A673 (cell line): ENCODE measurements at regions not wholly inside any gene's neighbourhood (a gene's known extent, or its start where the extent isn't known, plus 50 kb on each side); places are given as distances from the start of the nearest gene placed in this dataset.
"Not testable (repeated sequence)": the region's sequence is repeated elsewhere in the genome, so short reads cannot be mapped to it uniquely, and the experiment has no call there.

Experiments
- CTCF ChIP-seq: fragments of 300-800, 200-600 bp; sonication (generic); conservative IDR thresholded peaks from 2 replicates; pipeline ENCODE4 v1.5.1; 2017; ENCODE audit warnings: low read depth, mild to moderate bottlenecking, antibody characterized with exemption, low read length, moderate library complexity, mixed read lengths
- EZH2 ChIP-seq: fragments of 200-600 bp; sonication (generic); IDR thresholded peaks from 2 replicates; pipeline ENCODE4 v1.6.1; 2017; ENCODE audit warnings: borderline replicate concordance, low read depth, mild to moderate bottlenecking, mixed read lengths, antibody characterized with exemption, low read length; ENCODE audit not compliant: poor library complexity, severe bottlenecking

DNA sequence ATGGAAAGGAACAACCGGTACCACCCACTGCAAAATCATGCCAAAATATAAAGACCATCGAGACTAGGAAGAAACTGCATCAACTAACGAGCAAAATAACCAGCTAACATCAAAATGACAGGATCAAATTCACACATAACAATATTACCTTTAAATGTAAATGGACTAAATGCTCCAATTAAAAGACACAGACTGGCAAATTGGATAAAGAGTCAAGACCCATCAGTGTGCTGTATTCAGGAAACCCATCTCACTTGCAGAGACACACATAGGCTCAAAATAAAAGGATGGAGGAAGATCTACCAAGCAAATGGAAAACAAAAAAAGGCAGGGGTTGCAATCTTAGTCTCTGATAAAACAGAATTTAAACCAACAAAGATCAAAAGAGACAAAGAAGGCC, 144.4 kb downstream of the IBTK start:
- not testable (repeated sequence) for TF ChIP-seq EZH2, CTCF
